ENCODE measurements at regions not wholly inside any gene's neighbourhood (a gene's known extent, or its start where the extent isn't known, plus 50 kb on each side); places are given as distances from the start of the nearest gene placed in this dataset.

DNA sequence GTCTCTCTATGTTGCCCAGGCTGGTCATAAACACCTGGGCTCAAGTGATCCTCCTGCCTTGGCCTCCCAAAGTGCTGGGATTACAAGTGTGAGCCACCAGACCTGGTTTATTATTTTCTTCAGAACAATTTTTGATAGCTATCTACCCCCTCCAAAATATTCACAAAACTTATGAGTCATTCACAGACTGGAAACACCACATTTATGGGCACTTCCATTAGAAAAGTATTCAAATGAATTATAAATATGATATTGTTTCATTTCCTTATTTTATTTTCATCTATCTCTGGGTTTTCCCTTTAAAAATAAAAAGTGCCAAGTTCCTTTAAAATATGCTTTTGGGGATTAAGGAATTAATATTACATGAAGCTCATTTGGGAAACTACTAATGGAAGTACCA lies 58.8 kb upstream of the MSTN start:
- no TSS peak for BruUV-seq (replicated peaks)
- Histone ChIP-seq H3K9me3 (replicated peaks; ENCODE audit: control insufficient read depth, insufficient read depth, low read depth, low read length) (no peaks in the 10 kb centered on the region), H3K79me2 (ENCODE audit: control insufficient read depth, insufficient read depth, low read length) (no peaks in the 10 kb centered on the region), H3K9me1 (ENCODE audit: control insufficient read depth, insufficient read depth, low read length) (no peaks in the 10 kb centered on the region), H2AFZ (ENCODE audit: low read depth, low read length) (no peak overlapping the region), H3K9ac (ENCODE audit: insufficient read depth in 1 of 2, low read depth in 2 of 2, low read length in 2 of 2) (no peak overlapping the region), H3K4me2 (ENCODE audit: insufficient read depth, low read length) (no peak overlapping the region), H3K27me3 (ENCODE audit: control insufficient read depth in 2 of 2, insufficient read depth in 2 of 2, low read length in 2 of 2) (no peaks in the 10 kb centered on the region), H3K4me1 (replicated peaks in 1 of 2; ENCODE audit: control insufficient read depth in 2 of 2, insufficient read depth in 2 of 2, low read length in 2 of 2) (no peaks in the 10 kb centered on the region; a peak in 1 of 5 replicates), H4K20me1 (replicated peaks; ENCODE audit: control insufficient read depth, insufficient read depth, low read length) (no peaks in the 10 kb centered on the region), H3K4me3 (no peak overlapping the region), H3K36me3 (ENCODE audit: control insufficient read depth, insufficient read depth, low read length) (no peaks in the 10 kb centered on the region), H3K27ac (ENCODE audit: extremely low read depth, low read depth, low read length) (no peak overlapping the region)
- FAIRE-seq = no peak
- TF ChIP-seq, protein P1, sequence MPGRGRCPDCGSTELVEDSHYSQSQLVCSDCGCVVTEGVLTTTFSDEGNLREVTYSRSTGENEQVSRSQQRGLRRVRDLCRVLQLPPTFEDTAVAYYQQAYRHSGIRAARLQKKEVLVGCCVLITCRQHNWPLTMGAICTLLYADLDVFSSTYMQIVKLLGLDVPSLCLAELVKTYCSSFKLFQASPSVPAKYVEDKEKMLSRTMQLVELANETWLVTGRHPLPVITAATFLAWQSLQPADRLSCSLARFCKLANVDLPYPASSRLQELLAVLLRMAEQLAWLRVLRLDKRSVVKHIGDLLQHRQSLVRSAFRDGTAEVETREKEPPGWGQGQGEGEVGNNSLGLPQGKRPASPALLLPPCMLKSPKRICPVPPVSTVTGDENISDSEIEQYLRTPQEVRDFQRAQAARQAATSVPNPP (IDR thresholded peaks at IDR 0.05; ENCODE audit: borderline replicate concordance, insufficient read depth, insufficient read length) = no peak
- TF ChIP-seq, protein P2, sequence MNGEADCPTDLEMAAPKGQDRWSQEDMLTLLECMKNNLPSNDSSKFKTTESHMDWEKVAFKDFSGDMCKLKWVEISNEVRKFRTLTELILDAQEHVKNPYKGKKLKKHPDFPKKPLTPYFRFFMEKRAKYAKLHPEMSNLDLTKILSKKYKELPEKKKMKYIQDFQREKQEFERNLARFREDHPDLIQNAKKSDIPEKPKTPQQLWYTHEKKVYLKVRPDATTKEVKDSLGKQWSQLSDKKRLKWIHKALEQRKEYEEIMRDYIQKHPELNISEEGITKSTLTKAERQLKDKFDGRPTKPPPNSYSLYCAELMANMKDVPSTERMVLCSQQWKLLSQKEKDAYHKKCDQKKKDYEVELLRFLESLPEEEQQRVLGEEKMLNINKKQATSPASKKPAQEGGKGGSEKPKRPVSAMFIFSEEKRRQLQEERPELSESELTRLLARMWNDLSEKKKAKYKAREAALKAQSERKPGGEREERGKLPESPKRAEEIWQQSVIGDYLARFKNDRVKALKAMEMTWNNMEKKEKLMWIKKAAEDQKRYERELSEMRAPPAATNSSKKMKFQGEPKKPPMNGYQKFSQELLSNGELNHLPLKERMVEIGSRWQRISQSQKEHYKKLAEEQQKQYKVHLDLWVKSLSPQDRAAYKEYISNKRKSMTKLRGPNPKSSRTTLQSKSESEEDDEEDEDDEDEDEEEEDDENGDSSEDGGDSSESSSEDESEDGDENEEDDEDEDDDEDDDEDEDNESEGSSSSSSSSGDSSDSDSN (IDR thresholded peaks at IDR 0.05; ENCODE audit: borderline replicate concordance in 1 of 2, low read depth in 2 of 2, low read length in 2 of 2) = no peak
- TF ChIP-seq SMARCC2 (IDR thresholded peaks at IDR 0.05; ENCODE audit: low read depth) (no peak), FOXK1 (CRISPR knock-in tag; IDR thresholded peaks at IDR 0.05; ENCODE audit: borderline replicate concordance) (no peak), MBD2 (IDR thresholded peaks at IDR 0.05; ENCODE audit: borderline replicate concordance, low read depth) (no peak), ZNF764 (CRISPR knock-in tag; IDR thresholded peaks at IDR 0.05; ENCODE audit: low read depth) (no peak)
- ATAC-seq = no peak
- POLR2A ChIA-PET = no interaction called here
- DNase-seq (ENCODE audit: extremely low read depth in 1 of 4, low spot score in 3 of 4) = no peak
- CTCF ChIA-PET (ENCODE audit: low intra/inter-chr PET ratio) = no interaction called here
- intact Hi-C loops (cut with micrococcal nuclease) = no loop called here
- in situ Hi-C loops (cut with MboI) = no loop called here
